ENCODE measurements at regions not wholly inside any gene's neighbourhood (a gene's known extent, or its start where the extent isn't known, plus 50 kb on each side); places are given as distances from the start of the nearest gene placed in this dataset.

DNA sequence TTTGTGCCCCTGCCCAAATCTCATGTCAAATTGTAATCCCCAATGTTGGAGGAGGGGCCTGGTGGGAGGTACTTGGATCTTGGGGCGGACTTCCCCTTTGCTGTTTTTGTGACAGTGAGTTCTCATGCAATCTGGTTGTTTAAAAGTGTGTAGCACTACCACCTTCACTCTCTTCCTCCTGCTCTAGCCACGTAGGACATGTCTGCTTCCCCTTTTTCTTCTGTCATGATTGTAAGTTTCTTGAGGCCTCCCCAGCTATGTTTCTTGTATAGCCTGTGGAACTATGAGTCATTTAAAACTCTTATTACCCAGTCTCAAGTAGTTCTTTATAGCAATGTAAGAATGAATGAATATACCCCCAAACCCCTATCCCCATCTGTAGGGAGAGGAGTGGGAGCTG lies 1013.7 kb upstream of the MAP3K7 start:
- no peak for DNase-seq
- 66 to 83% (median 74%) methylated on average over 2 of the region's 2 CpGs for WGBS, 3 donors
- FAIRE-seq = no peak

GRCh38 chr6:91590191-91590590 lies 1003.3 kb upstream of the MAP3K7 start:
- no peaks in the 10 kb centered on the region for H3K4me1 ChIP-seq (ENCODE audit: control insufficient read depth in 3 of 3, insufficient read depth in 2 of 3, low read depth in 1 of 3, low read length in 2 of 3)
- no peak overlapping the region for H3K27ac ChIP-seq (ENCODE audit: low read depth in 1 of 3, low read length in 2 of 3)
- no peaks in the 10 kb centered on the region for H3K27me3 ChIP-seq (ENCODE audit: control insufficient read depth in 3 of 3, insufficient read depth in 3 of 3, low read length in 3 of 3)
- FAIRE-seq (no peak), DNase-seq (no peak)
- no peaks in the 10 kb centered on the region for H3K36me3 ChIP-seq (ENCODE audit: control insufficient read depth in 3 of 3, insufficient read depth in 2 of 3, low read depth in 1 of 3, low read length in 3 of 3)
- no peak overlapping the region for H3K4me3 ChIP-seq (ENCODE audit: low read depth in 1 of 3, low read length in 3 of 3)
- no peaks in the 10 kb centered on the region for H3K9me3 ChIP-seq (ENCODE audit: control insufficient read depth in 2 of 2, insufficient read depth in 1 of 2, low read depth in 1 of 2, low read length in 1 of 2)
- 58 to 72% (median 71%) methylated on average over 3 of the region's 3 CpGs for WGBS, 3 donors

More for the DNA sequence above, 1013.7 kb upstream of the MAP3K7 start:
- Histone ChIP-seq H3K9me3 (ENCODE audit: control insufficient read depth in 2 of 2, insufficient read depth in 1 of 2, low read depth in 1 of 2, low read length in 1 of 2) (no peaks in the 10 kb centered on the region), H3K4me1 (ENCODE audit: control insufficient read depth in 3 of 3, insufficient read depth in 2 of 3, low read depth in 1 of 3, low read length in 2 of 3) (no peaks in the 10 kb centered on the region), H3K27ac (ENCODE audit: low read depth in 1 of 3, low read length in 2 of 3) (no peak overlapping the region), H3K36me3 (ENCODE audit: control insufficient read depth in 3 of 3, insufficient read depth in 2 of 3, low read depth in 1 of 3, low read length in 3 of 3) (no peaks in the 10 kb centered on the region), H3K4me3 (ENCODE audit: low read depth in 1 of 3, low read length in 3 of 3) (no peak overlapping the region), H3K27me3 (ENCODE audit: control insufficient read depth in 3 of 3, insufficient read depth in 3 of 3, low read length in 3 of 3) (no peaks in the 10 kb centered on the region)

GRCh38 chr6:91580635-91581034 lies 993.8 kb upstream of the MAP3K7 start:
- no peaks in the 10 kb centered on the region for H3K9me3 ChIP-seq (ENCODE audit: control insufficient read depth in 2 of 2, insufficient read depth in 1 of 2, low read depth in 1 of 2, low read length in 1 of 2)
- DNase-seq (no peak), FAIRE-seq (no peak)
- H3K4me3 ChIP-seq (ENCODE audit: low read depth in 1 of 3, low read length in 3 of 3) = no peak overlapping the region
- no peak overlapping the region for H3K27ac ChIP-seq (ENCODE audit: low read depth in 1 of 3, low read length in 2 of 3)
- H3K27me3 ChIP-seq (ENCODE audit: control insufficient read depth in 3 of 3, insufficient read depth in 3 of 3, low read length in 3 of 3) = no peaks in the 10 kb centered on the region
- no peaks in the 10 kb centered on the region for H3K36me3 ChIP-seq (ENCODE audit: control insufficient read depth in 3 of 3, insufficient read depth in 2 of 3, low read depth in 1 of 3, low read length in 3 of 3)
- no peaks in the 10 kb centered on the region for H3K4me1 ChIP-seq (ENCODE audit: control insufficient read depth in 3 of 3, insufficient read depth in 2 of 3, low read depth in 1 of 3, low read length in 2 of 3)

DNA sequence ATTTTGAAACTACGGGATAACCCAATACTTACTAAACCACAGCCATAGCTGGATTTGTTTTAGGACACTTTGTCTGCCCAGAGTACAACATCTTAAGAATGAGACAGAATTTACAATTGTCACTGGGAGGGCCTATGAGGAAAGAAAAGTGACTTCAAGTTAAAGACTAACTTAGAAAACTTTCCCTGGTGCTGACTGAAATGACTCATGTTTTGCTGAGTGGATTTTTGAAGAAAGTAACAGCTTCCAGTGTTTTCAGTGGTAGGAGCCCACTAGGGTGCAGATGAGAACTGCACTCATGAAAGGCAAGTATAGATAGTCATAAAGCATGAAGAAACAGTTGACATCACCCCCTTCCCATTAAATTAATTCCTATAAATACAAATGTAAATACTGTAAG lies 988.2 kb upstream of the MAP3K7 start:
- no peak overlapping the region for H3K4me3 ChIP-seq (ENCODE audit: low read depth in 1 of 3, low read length in 3 of 3)
- DNase-seq (no peak), FAIRE-seq (no peak)
- no peaks in the 10 kb centered on the region for H3K27me3 ChIP-seq (ENCODE audit: control insufficient read depth in 3 of 3, insufficient read depth in 3 of 3, low read length in 3 of 3)
- WGBS, 3 donors = 77 to 92% (median 85%) methylated on average over 1 of the region's 1 CpG
- no peak overlapping the region for H3K27ac ChIP-seq (ENCODE audit: low read depth in 1 of 3, low read length in 2 of 3)
- H3K36me3 ChIP-seq (ENCODE audit: control insufficient read depth in 3 of 3, insufficient read depth in 2 of 3, low read depth in 1 of 3, low read length in 3 of 3) = no peaks in the 10 kb centered on the region
- no peaks in the 10 kb centered on the region for H3K4me1 ChIP-seq (ENCODE audit: control insufficient read depth in 3 of 3, insufficient read depth in 2 of 3, low read depth in 1 of 3, low read length in 2 of 3)
- no peaks in the 10 kb centered on the region for H3K9me3 ChIP-seq (ENCODE audit: control insufficient read depth in 2 of 2, insufficient read depth in 1 of 2, low read depth in 1 of 2, low read length in 1 of 2)

GRCh38 chr6:91573826-91574416 lies 987.0 kb upstream of the MAP3K7 start:
- WGBS, 3 donors = 56 to 72% (median 68%) methylated on average over 3 of the region's 3 CpGs
- Histone ChIP-seq H3K4me1 (ENCODE audit: control insufficient read depth in 3 of 3, insufficient read depth in 2 of 3, low read depth in 1 of 3, low read length in 2 of 3) (no peaks in the 10 kb centered on the region), H3K27me3 (ENCODE audit: control insufficient read depth in 3 of 3, insufficient read depth in 3 of 3, low read length in 3 of 3) (no peaks in the 10 kb centered on the region), H3K4me3 (ENCODE audit: low read depth in 1 of 3, low read length in 3 of 3) (no peak overlapping the region), H3K27ac (ENCODE audit: low read depth in 1 of 3, low read length in 2 of 3) (no peak overlapping the region), H3K36me3 (ENCODE audit: control insufficient read depth in 3 of 3, insufficient read depth in 2 of 3, low read depth in 1 of 3, low read length in 3 of 3) (no peaks in the 10 kb centered on the region), H3K9me3 (ENCODE audit: control insufficient read depth in 2 of 2, insufficient read depth in 1 of 2, low read depth in 1 of 2, low read length in 1 of 2) (no peaks in the 10 kb centered on the region)
- DNase-seq (no peak), FAIRE-seq (no peak)

- H3K4me1 ChIP-seq (ENCODE audit: control insufficient read depth in 3 of 3, insufficient read depth in 2 of 3, low read depth in 1 of 3, low read length in 2 of 3) = no peaks in the 10 kb centered on the region
- no peak overlapping the region for H3K27ac ChIP-seq (ENCODE audit: low read depth in 1 of 3, low read length in 2 of 3)
- DNase-seq (no peak), FAIRE-seq (no peak)
- H3K4me3 ChIP-seq (ENCODE audit: low read depth in 1 of 3, low read length in 3 of 3) = no peak overlapping the region
- 81 to 90% (median 88%) methylated on average over 3 of the region's 3 CpGs for WGBS, 3 donors
- no peaks in the 10 kb centered on the region for H3K9me3 ChIP-seq (ENCODE audit: control insufficient read depth in 2 of 2, insufficient read depth in 1 of 2, low read depth in 1 of 2, low read length in 1 of 2)
- H3K27me3 ChIP-seq (ENCODE audit: control insufficient read depth in 3 of 3, insufficient read depth in 3 of 3, low read length in 3 of 3) = no peaks in the 10 kb centered on the region
- H3K36me3 ChIP-seq (ENCODE audit: control insufficient read depth in 3 of 3, insufficient read depth in 2 of 3, low read depth in 1 of 3, low read length in 3 of 3) = no peaks in the 10 kb centered on the region
Observed at GRCh38 chr6:91572878-91573277, 986.0 kb upstream of the MAP3K7 start.

DNA sequence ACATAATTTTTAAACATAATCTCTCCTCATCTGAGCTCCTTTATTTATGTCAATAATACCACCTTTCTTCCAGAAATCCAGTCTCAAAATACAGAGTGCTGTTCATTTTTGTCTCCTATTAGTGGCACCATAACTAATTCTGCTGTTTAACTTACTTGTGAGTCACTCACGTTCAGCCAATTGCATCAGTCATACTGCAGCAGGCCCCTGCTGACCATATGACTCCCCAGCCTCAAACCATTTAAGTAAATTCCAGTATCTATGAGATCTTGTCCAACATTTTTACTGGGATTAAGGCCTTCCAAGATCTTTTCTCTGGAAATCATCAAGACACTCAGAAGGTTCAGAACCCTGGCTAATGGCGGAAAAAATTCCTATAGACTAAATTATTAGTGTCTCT lies 982.2 kb upstream of the MAP3K7 start:
- no peaks in the 10 kb centered on the region for H3K36me3 ChIP-seq (ENCODE audit: control insufficient read depth in 3 of 3, insufficient read depth in 2 of 3, low read depth in 1 of 3, low read length in 3 of 3)
- no peaks in the 10 kb centered on the region for H3K4me1 ChIP-seq (ENCODE audit: control insufficient read depth in 3 of 3, insufficient read depth in 2 of 3, low read depth in 1 of 3, low read length in 2 of 3)
- no peak overlapping the region for H3K27ac ChIP-seq (ENCODE audit: low read depth in 1 of 3, low read length in 2 of 3)
- H3K4me3 ChIP-seq (ENCODE audit: low read depth in 1 of 3, low read length in 3 of 3) = no peak overlapping the region
- DNase-seq = no peak
- 52 to 77% (median 71%) methylated on average over 2 of the region's 2 CpGs for WGBS, 3 donors
- FAIRE-seq = no peak
- no peaks in the 10 kb centered on the region for H3K27me3 ChIP-seq (ENCODE audit: control insufficient read depth in 3 of 3, insufficient read depth in 3 of 3, low read length in 3 of 3)
- no peaks in the 10 kb centered on the region for H3K9me3 ChIP-seq (ENCODE audit: control insufficient read depth in 2 of 2, insufficient read depth in 1 of 2, low read depth in 1 of 2, low read length in 1 of 2)

- Histone ChIP-seq H3K27ac (ENCODE audit: low read depth in 1 of 3, low read length in 2 of 3) (no peak overlapping the region), H3K36me3 (ENCODE audit: control insufficient read depth in 3 of 3, insufficient read depth in 2 of 3, low read depth in 1 of 3, low read length in 3 of 3) (no peaks in the 10 kb centered on the region), H3K4me1 (ENCODE audit: control insufficient read depth in 3 of 3, insufficient read depth in 2 of 3, low read depth in 1 of 3, low read length in 2 of 3) (no peaks in the 10 kb centered on the region), H3K9me3 (ENCODE audit: control insufficient read depth in 2 of 2, insufficient read depth in 1 of 2, low read depth in 1 of 2, low read length in 1 of 2) (no peaks in the 10 kb centered on the region), H3K4me3 (ENCODE audit: low read depth in 1 of 3, low read length in 3 of 3) (no peak overlapping the region), H3K27me3 (ENCODE audit: control insufficient read depth in 3 of 3, insufficient read depth in 3 of 3, low read length in 3 of 3) (no peaks in the 10 kb centered on the region)
- FAIRE-seq = no peak
- no peak for DNase-seq
Observed at GRCh38 chr6:91566467-91566866, 979.6 kb upstream of the MAP3K7 start.

DNA sequence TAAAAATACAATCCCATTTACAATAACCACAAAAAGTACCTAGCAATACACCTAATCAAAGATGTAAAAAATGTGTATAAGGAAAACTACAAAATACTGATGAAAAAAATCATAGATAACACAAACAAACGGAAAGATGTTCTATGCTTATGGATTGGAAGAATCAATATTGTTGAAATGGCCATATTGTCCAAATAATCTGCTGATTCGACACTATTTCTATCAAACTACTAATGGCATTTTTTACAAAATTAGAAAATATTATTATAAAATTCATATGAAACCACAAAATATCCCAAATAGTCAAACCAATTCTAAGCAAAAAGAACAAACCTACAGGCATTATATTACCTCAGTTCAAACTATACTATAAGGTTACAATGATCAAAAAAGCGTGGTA lies 978.3 kb upstream of the MAP3K7 start:
- no peak overlapping the region for H3K27ac ChIP-seq (ENCODE audit: low read depth in 1 of 3, low read length in 2 of 3)
- no peaks in the 10 kb centered on the region for H3K4me1 ChIP-seq (ENCODE audit: control insufficient read depth in 3 of 3, insufficient read depth in 2 of 3, low read depth in 1 of 3, low read length in 2 of 3)
- peaks cover 0 to 4% of the 10 kb centered on the region in 2 donors for H3K9me3 ChIP-seq (ENCODE audit: control insufficient read depth in 2 of 2, insufficient read depth in 1 of 2, low read depth in 1 of 2, low read length in 1 of 2)
- no peak for DNase-seq
- WGBS, 3 donors = 59 to 79% (median 68%) methylated on average over 3 of the region's 3 CpGs
- no peaks in the 10 kb centered on the region for H3K27me3 ChIP-seq (ENCODE audit: control insufficient read depth in 3 of 3, insufficient read depth in 3 of 3, low read length in 3 of 3)
- no peak overlapping the region for H3K4me3 ChIP-seq (ENCODE audit: low read depth in 1 of 3, low read length in 3 of 3)
- H3K36me3 ChIP-seq (ENCODE audit: control insufficient read depth in 3 of 3, insufficient read depth in 2 of 3, low read depth in 1 of 3, low read length in 3 of 3) = no peaks in the 10 kb centered on the region
- peak; percentile 33 for FAIRE-seq
